Non-pigmented ciliary epithelial cell (primary cell): ENCODE measurements at regions not wholly inside any gene's neighbourhood (a gene's known extent, or its start where the extent isn't known, plus 50 kb on each side); places are given as distances from the start of the nearest gene placed in this dataset.
"Not testable (repeated sequence)": the region's sequence is repeated elsewhere in the genome, so short reads cannot be mapped to it uniquely, and the experiment has no call there.

Experiments
- DNase-seq: peaks from one replicate; pipeline ENCODE4 v3.0.0-alpha.2; 2010; ENCODE audit warnings: low read depth

GRCh38 chr2:57314682-57315081 is 731.9 kb upstream of the VRK2 start:
- no peak for DNase-seq

- no peak for DNase-seq
Measured at GRCh38 chr2:57330447-57330846, 716.2 kb upstream of the VRK2 start.

GRCh38 chr2:57333221-57333620 is 713.4 kb upstream of the VRK2 start:
- no peak for DNase-seq

- DNase-seq: no peak
Measured at GRCh38 chr2:57343391-57344006, 703.1 kb upstream of the VRK2 start.

GRCh38 chr2:57368190-57368589 is 678.4 kb upstream of the VRK2 start:
- DNase-seq: no peak

GRCh38 chr2:57370882-57371585 is 675.6 kb upstream of the VRK2 start:
- no peak for DNase-seq

- DNase-seq: no peak
Measured at GRCh38 chr2:57372237-57372984, 674.2 kb upstream of the VRK2 start.

- peak; percentile 82 for DNase-seq
Measured at GRCh38 chr2:57373530-57373929, 673.1 kb upstream of the VRK2 start.

- no peak for DNase-seq
Measured at GRCh38 chr2:57376985-57377384, 669.6 kb upstream of the VRK2 start.

- DNase-seq: no peak
Measured at GRCh38 chr2:57386305-57386704, 660.3 kb upstream of the VRK2 start.

- no peak for DNase-seq
Measured at GRCh38 chr2:57396355-57397098, 650.1 kb upstream of the VRK2 start.

- no peak for DNase-seq
Measured at GRCh38 chr2:57397550-57398360, 648.9 kb upstream of the VRK2 start.

GRCh38 chr2:57399057-57399456 is 647.5 kb upstream of the VRK2 start:
- no peak for DNase-seq

- no peak for DNase-seq
Measured at GRCh38 chr2:57402096-57402495, 644.5 kb upstream of the VRK2 start.

- no peak for DNase-seq
Measured at GRCh38 chr2:57402755-57403154, 643.9 kb upstream of the VRK2 start.

GRCh38 chr2:57407772-57408201 is 638.8 kb upstream of the VRK2 start:
- no peak for DNase-seq

- no peak for DNase-seq
Measured at GRCh38 chr2:57408587-57408986, 638.0 kb upstream of the VRK2 start.

GRCh38 chr2:57417007-57417406 is 629.6 kb upstream of the VRK2 start:
- DNase-seq: no peak

- DNase-seq: not testable (repeated sequence)
Measured at GRCh38 chr2:57418859-57419346, 627.7 kb upstream of the VRK2 start.

- DNase-seq: no peak
Measured at GRCh38 chr2:57429831-57430230, 616.8 kb upstream of the VRK2 start.

- no peak for DNase-seq
Measured at GRCh38 chr2:57432528-57432927, 614.1 kb upstream of the VRK2 start.
